ENCODE measurements at regions not wholly inside any gene's neighbourhood (a gene's known extent, or its start where the extent isn't known, plus 50 kb on each side); places are given as distances from the start of the nearest gene placed in this dataset.

- H3K27me3 Mint-ChIP-seq, result peaks cover 0 to 11% (median 5%) of the 10 kb centered on the region in 5 donors
- no peaks in the 10 kb centered on the region for H3K36me3 Mint-ChIP-seq
- ATAC-seq (no peak), DNase-seq (no peak)
- POLR2A ChIA-PET, result interaction anchor here (0.7 kb wide), 1 partner anchor 24 kb away, joined by 3 read pairs; no protein-coding TSS in a partner anchor
- H3K4me1 Mint-ChIP-seq, result no peaks in the 10 kb centered on the region
- H3K9me3 Mint-ChIP-seq, result peaks cover 0 to 3% (median 0%) of the 10 kb centered on the region in 9 donors
- H3K4me3 Mint-ChIP-seq, result no peak overlapping the region
- no peak overlapping the region for H3K27ac Mint-ChIP-seq
Measured at GRCh38 chr6:167652701-167653095, 174.0 kb upstream of the AFDN start.

- no peak overlapping the region for H3K4me3 Mint-ChIP-seq
Measured at GRCh38 chr6:167653561-167653960, 173.2 kb upstream of the AFDN start.

GRCh38 chr6:167654389-167654788 is 172.3 kb upstream of the AFDN start:
- H3K27ac Mint-ChIP-seq, result no peak overlapping the region
- no peaks in the 10 kb centered on the region for H3K4me1 Mint-ChIP-seq
- ATAC-seq (no peak), DNase-seq (no peak)
- POLR2A ChIA-PET, result no interaction called here
- no peaks in the 10 kb centered on the region for H3K36me3 Mint-ChIP-seq
- H3K9me3 Mint-ChIP-seq, result peaks cover 0 to 3% (median 0%) of the 10 kb centered on the region in 9 donors
- no peak overlapping the region for H3K4me3 Mint-ChIP-seq
- peaks cover 0 to 5% (median 3%) of the 10 kb centered on the region in 5 donors for H3K27me3 Mint-ChIP-seq

More at GRCh38 chr6:167653561-167653960, 173.2 kb upstream of the AFDN start:
- Mint-ChIP-seq H3K27me3 (peaks cover 0 to 9% (median 3%) of the 10 kb centered on the region in 5 donors), H3K4me1 (no peaks in the 10 kb centered on the region), H3K9me3 (peaks cover 0 to 3% (median 0%) of the 10 kb centered on the region in 9 donors), H3K27ac (no peak overlapping the region), H3K36me3 (no peaks in the 10 kb centered on the region)
- POLR2A ChIA-PET, result no interaction called here
- ATAC-seq (no peak), DNase-seq (no peak)

- POLR2A ChIA-PET, result no interaction called here
- H3K27me3 Mint-ChIP-seq, result no peaks in the 10 kb centered on the region
- H3K4me1 Mint-ChIP-seq, result no peaks in the 10 kb centered on the region
- DNase-seq (no peak), ATAC-seq (no peak)
- H3K9me3 Mint-ChIP-seq, result peaks cover 0 to 3% (median 0%) of the 10 kb centered on the region in 9 donors
- no peaks in the 10 kb centered on the region for H3K36me3 Mint-ChIP-seq
- H3K27ac Mint-ChIP-seq, result no peak overlapping the region
- no peak overlapping the region for H3K4me3 Mint-ChIP-seq
Measured at GRCh38 chr6:167655174-167655821, 171.4 kb upstream of the AFDN start.

- POLR2A ChIA-PET, result no interaction called here
- Mint-ChIP-seq H3K9me3 (peaks cover 0 to 3% (median 0%) of the 10 kb centered on the region in 9 donors), H3K4me1 (no peaks in the 10 kb centered on the region), H3K27me3 (no peaks in the 10 kb centered on the region), H3K27ac (no peak overlapping the region), H3K4me3 (no peak overlapping the region), H3K36me3 (no peaks in the 10 kb centered on the region)
- no peak for ATAC-seq
- no peak for DNase-seq
Measured at GRCh38 chr6:167658106-167658505, 168.6 kb upstream of the AFDN start.

GRCh38 chr6:167659046-167659445 is 167.7 kb upstream of the AFDN start:
- no peak overlapping the region for H3K27ac Mint-ChIP-seq
- POLR2A ChIA-PET, result no interaction called here

GRCh38 chr6:167660424-167660823 is 166.3 kb upstream of the AFDN start:
- Mint-ChIP-seq H3K4me1 (peaks cover 0 to 3% (median 0%) of the 10 kb centered on the region in 4 donors), H3K4me3 (no peak overlapping the region), H3K27ac (no peak overlapping the region), H3K36me3 (no peaks in the 10 kb centered on the region), H3K27me3 (peaks cover 0 to 4% (median 0%) of the 10 kb centered on the region in 5 donors), H3K9me3 (no peaks in the 10 kb centered on the region)
- ATAC-seq (no peak), DNase-seq (no peak)
- POLR2A ChIA-PET, result no interaction called here

More at GRCh38 chr6:167659046-167659445, 167.7 kb upstream of the AFDN start:
- Mint-ChIP-seq H3K36me3 (no peaks in the 10 kb centered on the region), H3K4me1 (peaks cover 0 to 1% (median 0%) of the 10 kb centered on the region in 4 donors), H3K27me3 (peaks cover 0 to 2% (median 0%) of the 10 kb centered on the region in 5 donors), H3K4me3 (no peak overlapping the region), H3K9me3 (no peaks in the 10 kb centered on the region)
- ATAC-seq (no peak), DNase-seq (no peak)

- H3K4me1 Mint-ChIP-seq, result peaks cover 0 to 3% (median 0%) of the 10 kb centered on the region in 4 donors
- POLR2A ChIA-PET, result no interaction called here
- H3K36me3 Mint-ChIP-seq, result no peaks in the 10 kb centered on the region
- peaks cover 0 to 4% (median 2%) of the 10 kb centered on the region in 5 donors for H3K27me3 Mint-ChIP-seq
- no peak for DNase-seq
- H3K4me3 Mint-ChIP-seq, result no peak overlapping the region
- H3K9me3 Mint-ChIP-seq, result no peaks in the 10 kb centered on the region
- ATAC-seq, result no peak
- no peak overlapping the region for H3K27ac Mint-ChIP-seq
Measured at GRCh38 chr6:167660944-167661551, 165.7 kb upstream of the AFDN start.

GRCh38 chr6:167661552-167662044 is 165.1 kb upstream of the AFDN start:
- Mint-ChIP-seq H3K36me3 (no peaks in the 10 kb centered on the region), H3K9me3 (no peaks in the 10 kb centered on the region), H3K4me1 (peaks cover 0 to 3% (median 0%) of the 10 kb centered on the region in 4 donors), H3K4me3 (no peak overlapping the region), H3K27ac (no peak overlapping the region), H3K27me3 (peaks cover 0 to 8% (median 2%) of the 10 kb centered on the region in 5 donors)
- POLR2A ChIA-PET, result no interaction called here
- DNase-seq, result no peak
- no peak for ATAC-seq

GRCh38 chr6:167662075-167662880 is 164.4 kb upstream of the AFDN start:
- no peak for DNase-seq
- no peak for ATAC-seq
- Mint-ChIP-seq H3K27ac (no peak overlapping the region), H3K4me1 (peaks cover 0 to 3% (median 0%) of the 10 kb centered on the region in 4 donors), H3K9me3 (no peaks in the 10 kb centered on the region), H3K4me3 (no peak overlapping the region), H3K36me3 (no peaks in the 10 kb centered on the region), H3K27me3 (peaks cover 0 to 14% (median 2%) of the 10 kb centered on the region in 5 donors)
- POLR2A ChIA-PET, result no interaction called here

- H3K36me3 Mint-ChIP-seq, result no peaks in the 10 kb centered on the region
- H3K4me3 Mint-ChIP-seq, result no peak overlapping the region
- H3K27ac Mint-ChIP-seq, result no peak overlapping the region
- H3K27me3 Mint-ChIP-seq, result peaks cover 0 to 14% (median 2%) of the 10 kb centered on the region in 5 donors
- POLR2A ChIA-PET, result no interaction called here
- H3K9me3 Mint-ChIP-seq, result no peaks in the 10 kb centered on the region
- H3K4me1 Mint-ChIP-seq, result peaks cover 0 to 3% (median 0%) of the 10 kb centered on the region in 4 donors
- no peak for ATAC-seq
- DNase-seq, result no peak
Measured at GRCh38 chr6:167662881-167663205, 163.9 kb upstream of the AFDN start.

- no peak overlapping the region for H3K27ac Mint-ChIP-seq
Measured at GRCh38 chr6:167663316-167663715, 163.4 kb upstream of the AFDN start.

More at GRCh38 chr6:167663316-167663715, 163.4 kb upstream of the AFDN start:
- POLR2A ChIA-PET, result no interaction called here
- DNase-seq (no peak), ATAC-seq (no peak)
- no peaks in the 10 kb centered on the region for H3K36me3 Mint-ChIP-seq
- H3K9me3 Mint-ChIP-seq, result no peaks in the 10 kb centered on the region
- no peak overlapping the region for H3K4me3 Mint-ChIP-seq
- H3K27me3 Mint-ChIP-seq, result peaks cover 0 to 14% (median 5%) of the 10 kb centered on the region in 5 donors
- peaks cover 0 to 5% (median 0%) of the 10 kb centered on the region in 4 donors for H3K4me1 Mint-ChIP-seq

Data from naive thymus-derived CD8-positive, alpha-beta T cell (primary cell).